Right lobe of liver (tissue), 4 donors: ENCODE measurements at regions not wholly inside any gene's neighbourhood (a gene's known extent, or its start where the extent isn't known, plus 50 kb on each side); places are given as distances from the start of the nearest gene placed in this dataset.

Experiments
- POLR2A ChIP-seq: fragments of 450-650 bp; IDR thresholded peaks from one replicate; pipeline ENCODE4 v1.6.1; 2017; ENCODE audit warnings: antibody characterized with exemption, mild to moderate bottlenecking
- TF ChIP-seq, protein P1 (sequence below), 4 donors: fragments of 200-600 bp in 3 of 4; fragments of 450-650 bp in 1 of 4; IDR thresholded peaks; one replicate each; pipeline versions ENCODE4 v1.5.1 to v1.8.0; 2016 to 2022; ENCODE audit warnings: antibody characterized with exemption in 4 of 4, mild to moderate bottlenecking in 2 of 4
- donor health status: DM: no; HTN: no; CAD: no.
- donor health status: DM: no; HTN: no; CAD: no.
- donor health status: DM: no; HTN: yes; CAD: no.

DNA sequence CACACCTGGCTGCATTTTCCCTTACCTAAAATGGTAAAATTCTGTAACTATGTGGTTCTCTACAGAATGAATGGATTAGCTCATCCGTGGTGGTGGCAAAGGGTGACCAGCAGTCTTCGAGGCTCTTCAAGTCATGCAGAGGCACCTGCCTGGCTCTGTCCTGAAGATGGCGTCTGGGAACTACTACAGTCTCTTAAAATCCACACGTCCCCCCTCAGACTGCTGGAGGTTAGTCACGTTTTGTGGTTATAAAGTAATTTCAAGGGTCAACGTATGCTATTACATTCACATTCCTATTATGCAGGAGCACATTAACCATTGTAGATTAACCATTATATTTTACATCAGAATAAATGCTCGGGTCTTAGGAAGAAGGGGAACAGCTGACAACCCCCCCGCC, 616.7 kb downstream of the GALR1 start:
- TF ChIP-seq, protein P1, sequence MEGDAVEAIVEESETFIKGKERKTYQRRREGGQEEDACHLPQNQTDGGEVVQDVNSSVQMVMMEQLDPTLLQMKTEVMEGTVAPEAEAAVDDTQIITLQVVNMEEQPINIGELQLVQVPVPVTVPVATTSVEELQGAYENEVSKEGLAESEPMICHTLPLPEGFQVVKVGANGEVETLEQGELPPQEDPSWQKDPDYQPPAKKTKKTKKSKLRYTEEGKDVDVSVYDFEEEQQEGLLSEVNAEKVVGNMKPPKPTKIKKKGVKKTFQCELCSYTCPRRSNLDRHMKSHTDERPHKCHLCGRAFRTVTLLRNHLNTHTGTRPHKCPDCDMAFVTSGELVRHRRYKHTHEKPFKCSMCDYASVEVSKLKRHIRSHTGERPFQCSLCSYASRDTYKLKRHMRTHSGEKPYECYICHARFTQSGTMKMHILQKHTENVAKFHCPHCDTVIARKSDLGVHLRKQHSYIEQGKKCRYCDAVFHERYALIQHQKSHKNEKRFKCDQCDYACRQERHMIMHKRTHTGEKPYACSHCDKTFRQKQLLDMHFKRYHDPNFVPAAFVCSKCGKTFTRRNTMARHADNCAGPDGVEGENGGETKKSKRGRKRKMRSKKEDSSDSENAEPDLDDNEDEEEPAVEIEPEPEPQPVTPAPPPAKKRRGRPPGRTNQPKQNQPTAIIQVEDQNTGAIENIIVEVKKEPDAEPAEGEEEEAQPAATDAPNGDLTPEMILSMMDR (IDR thresholded peaks at IDR 0.05) = no peak
- no peak for TF ChIP-seq POLR2A
